Stomach (tissue), 4 donors: ENCODE measurements at regions not wholly inside any gene's neighbourhood (a gene's known extent, or its start where the extent isn't known, plus 50 kb on each side); places are given as distances from the start of the nearest gene placed in this dataset.

Experiments
- EP300 ChIP-seq: sonication (generic); formaldehyde crosslinking; IDR thresholded peaks from one replicate; pipeline ENCODE4 v1.6.1; 2017; ENCODE audit warnings: antibody characterized with exemption
- POLR2A ChIP-seq, 4 donors: fragments of 450-650 bp; IDR thresholded peaks; one replicate each; pipeline ENCODE4 v1.6.1; 2016; ENCODE audit warnings: antibody characterized with exemption in 4 of 4, control low read depth in 2 of 4, mild to moderate bottlenecking in 1 of 4, moderate library complexity in 1 of 4
- TF ChIP-seq, protein P1 (sequence below), 7 experiments: fragments of 450-650 bp in 4 of 7; fragments of 200-600 bp in 3 of 7; sonication (generic) in 3 of 7; IDR thresholded peaks; one replicate each; pipeline ENCODE4 v1.5.1; 2016 to 2019; ENCODE audit warnings: antibody characterized with exemption in 7 of 7, control low read depth in 2 of 7, mild to moderate bottlenecking in 1 of 7

DNA sequence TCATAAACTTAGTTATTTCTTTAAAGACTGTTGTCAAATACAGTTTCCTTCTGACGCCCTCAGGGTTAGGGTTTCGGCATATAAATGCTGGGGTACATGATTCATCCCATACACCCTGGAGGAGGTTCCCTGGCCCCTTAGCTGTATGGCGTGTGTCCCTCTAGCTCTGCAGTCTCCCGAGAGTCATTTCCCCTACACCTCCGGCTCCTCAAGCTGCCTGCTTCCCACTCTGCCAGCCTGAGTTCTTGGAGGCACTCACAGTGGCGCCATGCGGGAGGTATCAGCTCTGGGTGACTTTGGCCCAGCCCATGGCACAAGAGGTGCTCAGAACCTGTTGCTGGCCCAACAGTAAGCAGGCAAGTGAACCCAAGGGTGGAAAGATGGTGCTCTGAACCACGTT lies 70.2 kb upstream of the TRPM1 start:
- TF ChIP-seq, protein P1, sequence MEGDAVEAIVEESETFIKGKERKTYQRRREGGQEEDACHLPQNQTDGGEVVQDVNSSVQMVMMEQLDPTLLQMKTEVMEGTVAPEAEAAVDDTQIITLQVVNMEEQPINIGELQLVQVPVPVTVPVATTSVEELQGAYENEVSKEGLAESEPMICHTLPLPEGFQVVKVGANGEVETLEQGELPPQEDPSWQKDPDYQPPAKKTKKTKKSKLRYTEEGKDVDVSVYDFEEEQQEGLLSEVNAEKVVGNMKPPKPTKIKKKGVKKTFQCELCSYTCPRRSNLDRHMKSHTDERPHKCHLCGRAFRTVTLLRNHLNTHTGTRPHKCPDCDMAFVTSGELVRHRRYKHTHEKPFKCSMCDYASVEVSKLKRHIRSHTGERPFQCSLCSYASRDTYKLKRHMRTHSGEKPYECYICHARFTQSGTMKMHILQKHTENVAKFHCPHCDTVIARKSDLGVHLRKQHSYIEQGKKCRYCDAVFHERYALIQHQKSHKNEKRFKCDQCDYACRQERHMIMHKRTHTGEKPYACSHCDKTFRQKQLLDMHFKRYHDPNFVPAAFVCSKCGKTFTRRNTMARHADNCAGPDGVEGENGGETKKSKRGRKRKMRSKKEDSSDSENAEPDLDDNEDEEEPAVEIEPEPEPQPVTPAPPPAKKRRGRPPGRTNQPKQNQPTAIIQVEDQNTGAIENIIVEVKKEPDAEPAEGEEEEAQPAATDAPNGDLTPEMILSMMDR (IDR thresholded peaks at IDR 0.05) = no peak
- TF ChIP-seq EP300 = no peak
- no peak for TF ChIP-seq POLR2A (IDR thresholded peaks at IDR 0.05)
